SU-DHL-6 (cell line): ENCODE measurements at regions not wholly inside any gene's neighbourhood (a gene's known extent, or its start where the extent isn't known, plus 50 kb on each side); places are given as distances from the start of the nearest gene placed in this dataset.

ENCODE experiments used
- H2AFZ ChIP-seq: fragments of 200-600 bp; sonication (generic); 2 replicates; pipeline ENCODE4 v1.6.1; 2014; ENCODE audit warnings: low read depth, mild to moderate bottlenecking, moderate library complexity, mixed read lengths, antibody characterized with exemption, low read length; ENCODE audit not compliant: severe bottlenecking
- H3F3A ChIP-seq: fragments of 200-600 bp; shearing (Covaris generic); 2 replicates; pipeline ENCODE4 v1.6.0; 2016; ENCODE audit warnings: antibody characterized with exemption, mild to moderate bottlenecking; ENCODE audit not compliant: insufficient read depth
- H3K27ac ChIP-seq: fragments of 200-600 bp; sonication (generic); 2 replicates; pipeline ENCODE4 v1.5.1; 2016; ENCODE audit warnings: low read depth, mild to moderate bottlenecking, low read length, moderate library complexity, mixed read lengths
- H3K27me3 ChIP-seq: fragments of 200-600 bp; sonication (generic), shearing (Covaris generic); 2 replicates; pipeline ENCODE4 v1.6.0; 2014; ENCODE audit warnings: mild to moderate bottlenecking, low read length
- H3K36me3 ChIP-seq: fragments of 200-600 bp; sonication (generic); 2 replicates; pipeline ENCODE4 v1.6.1; 2014; ENCODE audit warnings: mild to moderate bottlenecking, low read length, mixed read lengths
- H3K4me2 ChIP-seq: fragments of 300-600, 200-600 bp; shearing (Covaris generic), sonication (generic); 2 replicates; pipeline ENCODE4 v1.6.0; 2014; ENCODE audit warnings: low read length, low read depth, mild to moderate bottlenecking; ENCODE audit not compliant: poor library complexity, severe bottlenecking
- H3K4me3 ChIP-seq: fragments of 200-600 bp; sonication (generic); 2 replicates; pipeline ENCODE4 v1.5.1; 2014; ENCODE audit warnings: antibody characterized with exemption, low read length, mild to moderate bottlenecking, mixed read lengths; ENCODE audit not compliant: insufficient read depth, poor library complexity, severe bottlenecking
- H3K79me2 ChIP-seq: fragments of 200-600 bp; sonication (generic); 2 replicates; pipeline ENCODE4 v1.6.1; 2014; ENCODE audit warnings: mild to moderate bottlenecking, low read length, moderate library complexity; ENCODE audit not compliant: insufficient read depth
- H3K9ac ChIP-seq: fragments of 200-600 bp; sonication (generic); 2 replicates; pipeline ENCODE4 v1.7.0; 2014; ENCODE audit warnings: mild to moderate bottlenecking, low read length
- H3K9me2 ChIP-seq: fragments of 200-600 bp; sonication (generic); replicated peaks from 2 replicates; pipeline ENCODE4 v1.6.1; 2014; ENCODE audit warnings: low read length; ENCODE audit not compliant: insufficient read depth
- H3K9me3 ChIP-seq: fragments of 200-600 bp; sonication (generic); 2 replicates; pipeline ENCODE4 v1.6.1; 2014; ENCODE audit warnings: low read length, mixed read lengths; ENCODE audit not compliant: insufficient read depth
- H4K20me1 ChIP-seq: fragments of 200-600 bp; sonication (generic); 2 replicates; pipeline ENCODE4 v1.6.1; 2014; ENCODE audit warnings: low read depth, mild to moderate bottlenecking, antibody characterized with exemption, low read length, moderate library complexity, mixed read lengths
- EZH2phosphoT487 ChIP-seq: fragments of 200-600 bp; sonication (generic), shearing (Covaris generic); conservative IDR thresholded peaks from 2 replicates; pipeline ENCODE4 v1.6.1; 2018; ENCODE audit warnings: mild to moderate bottlenecking, antibody characterized with exemption, low read length, moderate library complexity, mixed read lengths
- TF ChIP-seq, protein P1 (sequence below): fragments of 200-600 bp; sonication (generic); IDR thresholded peaks from one replicate; pipeline ENCODE4 v1.5.1; 2017; ENCODE audit warnings: antibody characterized with exemption, mild to moderate bottlenecking, low read length, moderate library complexity; ENCODE audit not compliant: insufficient read depth, poor library complexity, severe bottlenecking

DNA sequence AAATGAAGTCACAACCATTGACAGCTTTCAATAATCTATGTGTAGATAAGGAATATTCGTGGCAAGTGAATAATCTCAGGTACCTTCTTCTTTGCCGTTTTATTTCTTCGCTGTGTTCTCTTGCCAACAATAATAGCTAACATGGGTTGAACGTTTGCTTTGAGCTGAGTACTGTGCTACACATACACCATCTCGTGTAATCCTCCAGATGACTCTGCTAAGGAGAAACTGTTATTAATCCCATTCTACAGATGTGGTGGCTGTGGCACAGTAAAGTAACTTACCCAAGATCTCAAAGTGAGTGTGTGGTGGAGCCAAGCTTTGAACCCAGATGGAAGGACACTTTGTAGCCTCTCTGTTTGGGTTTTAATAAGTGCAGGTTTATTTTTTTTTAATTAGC, 179.7 kb downstream of the C9orf152 start:
- H3K4me2 ChIP-seq, result no peak overlapping the region

DNA sequence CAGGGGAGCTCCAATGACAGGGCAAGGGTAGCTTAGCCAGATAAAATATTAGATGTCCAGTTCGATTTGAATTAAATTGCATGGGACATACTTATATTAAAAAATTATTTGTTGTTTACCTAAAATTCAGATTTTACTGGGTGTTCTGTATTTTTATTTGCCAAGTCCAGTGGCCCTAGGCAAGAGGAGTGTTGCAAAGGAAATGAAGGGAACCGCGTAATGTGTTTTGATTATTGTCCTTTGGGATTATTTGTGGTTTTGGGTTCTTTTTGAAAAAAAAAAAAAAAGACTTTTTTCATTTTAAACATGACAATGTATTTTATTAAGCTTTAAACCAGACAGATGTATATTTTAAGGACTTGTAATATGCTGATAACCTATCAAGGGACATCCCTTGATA, 179.3 kb downstream of the C9orf152 start:
- Histone ChIP-seq H3K4me2 (no peak overlapping the region), H3K79me2 (no peaks in the 10 kb centered on the region), H3K4me3 (no peak overlapping the region)

More for the DNA sequence above, 179.7 kb downstream of the C9orf152 start:
- Histone ChIP-seq H3K9ac (no peak overlapping the region), H3K36me3 (no peaks in the 10 kb centered on the region), H3K4me3 (no peak overlapping the region), H3K27me3 (no peaks in the 10 kb centered on the region), H3K9me2 (no peaks in the 10 kb centered on the region), H3F3A (no peaks in the 10 kb centered on the region), H3K27ac (no peak overlapping the region), H2AFZ (no peak overlapping the region), H4K20me1 (no peaks in the 10 kb centered on the region), H3K79me2 (no peaks in the 10 kb centered on the region), H3K9me3 (no peaks in the 10 kb centered on the region)
- no peak for TF ChIP-seq EZH2phosphoT487
- TF ChIP-seq, protein P1, sequence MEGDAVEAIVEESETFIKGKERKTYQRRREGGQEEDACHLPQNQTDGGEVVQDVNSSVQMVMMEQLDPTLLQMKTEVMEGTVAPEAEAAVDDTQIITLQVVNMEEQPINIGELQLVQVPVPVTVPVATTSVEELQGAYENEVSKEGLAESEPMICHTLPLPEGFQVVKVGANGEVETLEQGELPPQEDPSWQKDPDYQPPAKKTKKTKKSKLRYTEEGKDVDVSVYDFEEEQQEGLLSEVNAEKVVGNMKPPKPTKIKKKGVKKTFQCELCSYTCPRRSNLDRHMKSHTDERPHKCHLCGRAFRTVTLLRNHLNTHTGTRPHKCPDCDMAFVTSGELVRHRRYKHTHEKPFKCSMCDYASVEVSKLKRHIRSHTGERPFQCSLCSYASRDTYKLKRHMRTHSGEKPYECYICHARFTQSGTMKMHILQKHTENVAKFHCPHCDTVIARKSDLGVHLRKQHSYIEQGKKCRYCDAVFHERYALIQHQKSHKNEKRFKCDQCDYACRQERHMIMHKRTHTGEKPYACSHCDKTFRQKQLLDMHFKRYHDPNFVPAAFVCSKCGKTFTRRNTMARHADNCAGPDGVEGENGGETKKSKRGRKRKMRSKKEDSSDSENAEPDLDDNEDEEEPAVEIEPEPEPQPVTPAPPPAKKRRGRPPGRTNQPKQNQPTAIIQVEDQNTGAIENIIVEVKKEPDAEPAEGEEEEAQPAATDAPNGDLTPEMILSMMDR, result no peak

DNA sequence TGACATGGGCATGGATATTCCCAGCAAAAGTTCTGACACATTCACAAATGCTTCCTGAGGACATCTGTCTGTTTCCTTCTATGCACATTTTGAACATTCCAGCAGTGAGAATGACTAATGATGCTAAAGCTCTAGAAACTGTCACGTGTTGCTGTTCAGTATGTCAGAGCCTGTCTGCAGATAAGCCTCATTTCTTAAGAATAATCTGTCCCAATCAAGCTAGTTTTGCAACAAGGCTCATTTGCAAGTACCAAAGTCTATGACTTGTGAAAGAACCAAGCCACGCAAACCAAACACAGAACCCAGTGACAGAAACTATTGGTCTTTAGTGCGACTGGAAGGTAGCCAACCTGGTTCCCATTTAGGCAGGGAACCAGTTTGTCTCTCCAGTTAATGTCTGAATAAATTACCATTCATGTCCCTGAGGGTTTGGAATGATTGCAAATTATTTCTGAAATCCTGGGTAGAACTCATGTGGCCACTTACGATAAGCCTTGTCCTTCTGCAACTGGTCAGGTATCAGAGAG, 178.5 kb downstream of the C9orf152 start:
- Histone ChIP-seq H3K4me2 (no peak overlapping the region), H3K9ac (no peak overlapping the region), H3K36me3 (no peaks in the 10 kb centered on the region), H2AFZ (no peak overlapping the region), H3F3A (no peaks in the 10 kb centered on the region), H4K20me1 (no peaks in the 10 kb centered on the region), H3K79me2 (no peaks in the 10 kb centered on the region), H3K9me2 (no peaks in the 10 kb centered on the region), H3K4me3 (no peak overlapping the region), H3K27me3 (no peaks in the 10 kb centered on the region), H3K27ac (no peak overlapping the region), H3K9me3 (no peaks in the 10 kb centered on the region)
- no peak for TF ChIP-seq EZH2phosphoT487
- TF ChIP-seq, protein P1, result no peak

More for the DNA sequence above, 179.3 kb downstream of the C9orf152 start:
- no peaks in the 10 kb centered on the region for H3K36me3 ChIP-seq
- H3K27me3 ChIP-seq, result no peaks in the 10 kb centered on the region
- no peaks in the 10 kb centered on the region for H3K9me2 ChIP-seq
- H2AFZ ChIP-seq, result no peak overlapping the region
- H4K20me1 ChIP-seq, result no peaks in the 10 kb centered on the region
- TF ChIP-seq, protein P1, result no peak
- TF ChIP-seq EZH2phosphoT487, result no peak
- H3K27ac ChIP-seq, result no peak overlapping the region
- H3F3A ChIP-seq, result no peaks in the 10 kb centered on the region
- no peak overlapping the region for H3K9ac ChIP-seq
- H3K9me3 ChIP-seq, result no peaks in the 10 kb centered on the region
